Natural killer cell (primary cell): ENCODE measurements at regions not wholly inside any gene's neighbourhood (a gene's known extent, or its start where the extent isn't known, plus 50 kb on each side); places are given as distances from the start of the nearest gene placed in this dataset.
A peak's percentile ranks its signal among the peaks of the same experiment; 100 is the strongest.

Experiments used
- ATAC-seq, 3 donors: fragments of 150-1000 bp in 2 of 3; fragments of 200-7000 bp in 1 of 3; cut with Tn5 transposase; 1 replicate in 1 of 3; 2 replicates in 2 of 3; pipeline ENCODE4 v1.10.0; 2021; ENCODE audit warnings: mild to moderate bottlenecking in 2 of 3, moderate library complexity in 2 of 3
- DNase-seq, 2 donors: peaks; one replicate each; pipeline versions ENCODE4 v3.0.0 to v3.0.0-alpha.2; 2013 to 2021; ENCODE audit warnings: mixed read lengths in 1 of 2
- H3K27ac ChIP-seq: one replicate; pipeline ENCODE4 v1.5.1; 2013; ENCODE audit warnings: mild to moderate bottlenecking, low read length
- H3K27me3 ChIP-seq: one replicate; pipeline ENCODE4 v1.6.1; 2013; ENCODE audit warnings: low read length; ENCODE audit not compliant: control insufficient read depth, insufficient read depth
- H3K36me3 ChIP-seq: one replicate; pipeline ENCODE4 v1.6.1; 2013; ENCODE audit warnings: low read length; ENCODE audit not compliant: control insufficient read depth, insufficient read depth
- H3K4me1 ChIP-seq: one replicate; pipeline ENCODE4 v1.6.1; 2013; ENCODE audit warnings: low read length; ENCODE audit not compliant: control insufficient read depth, insufficient read depth
- H3K4me3 ChIP-seq: one replicate; pipeline ENCODE4 v1.5.1; 2013; ENCODE audit warnings: low read length
- H3K9me3 ChIP-seq: one replicate; pipeline ENCODE4 v1.6.1; 2013; ENCODE audit warnings: low read length; ENCODE audit not compliant: control insufficient read depth, insufficient read depth
- H3K27ac Mint-ChIP-seq, 2 donors: one replicate each; pipeline ENCODE4 v1.8.0; 2022; ENCODE audit warnings: mild to moderate bottlenecking in 2 of 2, mixed read lengths in 2 of 2, moderate library complexity in 1 of 2
- H3K27me3 Mint-ChIP-seq, 2 donors: one replicate each; pipeline ENCODE4 v1.8.0; 2022; ENCODE audit warnings: low read depth in 2 of 2, mixed read lengths in 2 of 2
- H3K36me3 Mint-ChIP-seq: one replicate; pipeline ENCODE4 v1.8.0; 2022; ENCODE audit warnings: mixed read lengths
- H3K4me1 Mint-ChIP-seq, 2 donors: one replicate each; pipeline ENCODE4 v1.8.0; 2022; ENCODE audit warnings: mixed read lengths in 2 of 2
- H3K4me3 Mint-ChIP-seq: one replicate; pipeline ENCODE4 v1.8.0; 2022; ENCODE audit warnings: mild to moderate bottlenecking, moderate library complexity, mixed read lengths
- H3K9me3 Mint-ChIP-seq, 2 donors: one replicate each; pipeline ENCODE4 v1.8.0; 2022; ENCODE audit warnings: mixed read lengths in 2 of 2
- CTCF ChIP-seq: fragments of 200-600 bp; IDR thresholded peaks from one replicate; pipeline ENCODE4 v1.8.0; 2022; ENCODE audit warnings: antibody characterized with exemption
- WGBS: methylation state at CpG from one replicate; pipeline ENCODE4 v1.1.7; 2013; ENCODE audit warnings: missing lambda C conversion rate; ENCODE audit not compliant: insufficient coverage; 5-methylcytosine and 5-hydroxymethylcytosine counted together
- intact Hi-C: fragments of 100-400 bp; cut with micrococcal nuclease; formaldehyde crosslinking; loops from one replicate; pipeline ENCODE4 v1.14.2; 2022

- H3K4me3 Mint-ChIP-seq, result peak overlapping the region; percentile 90
These were observed 109.4 kb downstream of the TNFAIP3 start for GRCh38 chr6:137976430-137976829.

GRCh38 chr6:137977206-137977605, 110.1 kb downstream of the TNFAIP3 start:
- no peaks in the 10 kb centered on the region for H3K36me3 Mint-ChIP-seq

More at GRCh38 chr6:137976430-137976829, 109.4 kb downstream of the TNFAIP3 start:
- H3K27ac ChIP-seq, result peak overlapping the region; percentile 93
- no peaks in the 10 kb centered on the region for H3K27me3 ChIP-seq
- no peaks in the 10 kb centered on the region for H3K27me3 Mint-ChIP-seq
- no peak for TF ChIP-seq CTCF
- H3K36me3 ChIP-seq, result no peaks in the 10 kb centered on the region
- DNase-seq, result peak in 1 of 2 donors; percentile 26
- peaks cover 57% of the 10 kb centered on the region for H3K4me1 ChIP-seq
- no peaks in the 10 kb centered on the region for H3K9me3 Mint-ChIP-seq
- H3K36me3 Mint-ChIP-seq, result no peaks in the 10 kb centered on the region
- intact Hi-C loops, result loop anchor here (10.0 kb wide), 1 partner anchor 712 kb away; no protein-coding TSS in a partner anchor
- no peak overlapping the region for H3K4me3 ChIP-seq
- H3K9me3 ChIP-seq, result no peaks in the 10 kb centered on the region
- H3K4me1 Mint-ChIP-seq, result peaks cover 54 to 64% of the 10 kb centered on the region in 2 donors
- ATAC-seq, result no peak
- H3K27ac Mint-ChIP-seq, result peak overlapping the region; percentile 87 to 97

GRCh38 chr6:137977814-137978213, 110.8 kb downstream of the TNFAIP3 start:
- peaks cover 40 to 51% of the 10 kb centered on the region in 2 donors for H3K4me1 Mint-ChIP-seq
- H3K4me3 Mint-ChIP-seq, result no peak overlapping the region
- intact Hi-C loops, result loop anchor here (10.0 kb wide), 1 partner anchor 713 kb away; no protein-coding TSS in a partner anchor
- ATAC-seq (no peak), DNase-seq (no peak)
- H3K9me3 ChIP-seq, result no peaks in the 10 kb centered on the region
- H3K4me1 ChIP-seq, result peaks cover 50% of the 10 kb centered on the region
- no peaks in the 10 kb centered on the region for H3K27me3 ChIP-seq
- WGBS, result 93% methylated on average over 3 of the region's 3 CpGs
- peak overlapping the region; percentile 11 to 97 for H3K27ac Mint-ChIP-seq
- no peak for TF ChIP-seq CTCF
- no peak overlapping the region for H3K27ac ChIP-seq
- no peaks in the 10 kb centered on the region for H3K27me3 Mint-ChIP-seq
- no peaks in the 10 kb centered on the region for H3K9me3 Mint-ChIP-seq
- H3K36me3 Mint-ChIP-seq, result no peaks in the 10 kb centered on the region
- H3K36me3 ChIP-seq, result no peaks in the 10 kb centered on the region
- no peak overlapping the region for H3K4me3 ChIP-seq

More at GRCh38 chr6:137977206-137977605, 110.1 kb downstream of the TNFAIP3 start:
- Mint-ChIP-seq H3K9me3 (no peaks in the 10 kb centered on the region), H3K4me1 (peaks cover 46 to 56% of the 10 kb centered on the region in 2 donors), H3K27ac (peak overlapping the region; percentile 87 to 97), H3K4me3 (no peak overlapping the region), H3K27me3 (no peaks in the 10 kb centered on the region)
- Histone ChIP-seq H3K27ac (peak overlapping the region; percentile 93), H3K9me3 (no peaks in the 10 kb centered on the region), H3K36me3 (no peaks in the 10 kb centered on the region), H3K4me1 (peaks cover 50% of the 10 kb centered on the region), H3K27me3 (no peaks in the 10 kb centered on the region), H3K4me3 (no peak overlapping the region)
- intact Hi-C loops, result loop anchor here (10.0 kb wide), 1 partner anchor 712 kb away; no protein-coding TSS in a partner anchor
- ATAC-seq (no peak), DNase-seq (no peak)
- WGBS, result 92% methylated on average over 5 of the region's 6 CpGs
- no peak for TF ChIP-seq CTCF
